Loucy (cell line): ENCODE measurements at regions not wholly inside any gene's neighbourhood (a gene's known extent, or its start where the extent isn't known, plus 50 kb on each side); places are given as distances from the start of the nearest gene placed in this dataset.

ENCODE experiments used
- H2AFZ ChIP-seq: fragments of 200-600 bp; sonication (generic); 2 replicates; pipeline ENCODE4 v1.6.0; 2016; ENCODE audit warnings: antibody characterized with exemption, mild to moderate bottlenecking, low read length, moderate library complexity
- H3F3A ChIP-seq: fragments of 200-600 bp; 2 replicates; pipeline ENCODE4 v1.6.0; 2016; ENCODE audit warnings: antibody characterized with exemption, low read depth, mild to moderate bottlenecking
- H3K27me3 ChIP-seq: fragments of 200-600 bp; sonication (generic); 2 replicates; pipeline ENCODE4 v1.6.1; 2014; ENCODE audit warnings: low read length, mild to moderate bottlenecking; ENCODE audit not compliant: insufficient read depth, poor library complexity, severe bottlenecking
- H3K36me3 ChIP-seq: fragments of 200-600 bp; sonication (generic); 2 replicates; pipeline ENCODE4 v1.6.1; 2016; ENCODE audit warnings: low read length; ENCODE audit not compliant: insufficient read depth
- H3K4me1 ChIP-seq: fragments of 200-600 bp; sonication (generic); 2 replicates; pipeline ENCODE4 v1.5.1; 2014; ENCODE audit warnings: low read length, mild to moderate bottlenecking; ENCODE audit not compliant: insufficient read depth, poor library complexity, severe bottlenecking
- H3K4me2 ChIP-seq: fragments of 200-600 bp; sonication (generic); 2 replicates; pipeline ENCODE4 v1.6.0; 2014; ENCODE audit warnings: antibody characterized with exemption, low read length, low read depth, mild to moderate bottlenecking; ENCODE audit not compliant: poor library complexity, severe bottlenecking
- H3K4me3 ChIP-seq: fragments of 200-600 bp; sonication (generic); 2 replicates; pipeline ENCODE4 v1.5.1; 2014; ENCODE audit warnings: low read length, mild to moderate bottlenecking, mixed read lengths; ENCODE audit not compliant: poor library complexity, severe bottlenecking
- H3K79me2 ChIP-seq: fragments of 200-600 bp; sonication (generic); 2 replicates; pipeline ENCODE4 v1.6.1; 2014; ENCODE audit warnings: low read length; ENCODE audit not compliant: insufficient read depth
- H3K9ac ChIP-seq: fragments of 200-600 bp; sonication (generic); 2 replicates; pipeline ENCODE4 v1.6.0; 2014; ENCODE audit warnings: mild to moderate bottlenecking, low read depth, low read length, moderate library complexity; ENCODE audit not compliant: poor library complexity, severe bottlenecking
- H3K9me2 ChIP-seq: fragments of 200-600 bp; sonication (generic); replicated peaks from 2 replicates; pipeline ENCODE4 v1.6.1; 2016; ENCODE audit warnings: low read depth, low read length, mixed read lengths
- H3K9me3 ChIP-seq: fragments of 200-600 bp; sonication (generic); 2 replicates; pipeline ENCODE4 v1.6.1; 2014; ENCODE audit warnings: mild to moderate bottlenecking, antibody characterized with exemption, low read length, low read depth; ENCODE audit not compliant: insufficient read depth
- H4K20me1 ChIP-seq: fragments of 200-600 bp; sonication (generic); 2 replicates; pipeline ENCODE4 v1.6.0; 2014; ENCODE audit warnings: antibody characterized with exemption, low read length, mild to moderate bottlenecking; ENCODE audit not compliant: insufficient read depth, poor library complexity, severe bottlenecking
- CTCF ChIP-seq: fragments of 200-600 bp; sonication (generic); conservative IDR thresholded peaks from 2 replicates; pipeline ENCODE4 v1.5.1; 2014; ENCODE audit warnings: mild to moderate bottlenecking, antibody characterized with exemption, low read length
- EZH2phosphoT487 ChIP-seq: fragments of 200-600 bp; IDR thresholded peaks from 2 replicates; pipeline ENCODE4 v1.6.1; 2018; ENCODE audit warnings: antibody characterized with exemption, mild to moderate bottlenecking, moderate library complexity, borderline replicate concordance

GRCh38 chr6:78365473-78365872 is 501.9 kb upstream of the IRAK1BP1 start:
- Histone ChIP-seq H3K9me3 (no peaks in the 10 kb centered on the region; the same call in 1 of the 2 replicates), H4K20me1 (no peaks in the 10 kb centered on the region), H3K4me3 (no peak overlapping the region), H3K79me2 (no peaks in the 10 kb centered on the region), H3F3A (no peaks in the 10 kb centered on the region), H3K4me2 (no peak overlapping the region), H3K9me2 (no peaks in the 10 kb centered on the region), H3K36me3 (no peaks in the 10 kb centered on the region), H2AFZ (no peak overlapping the region), H3K27me3 (no peaks in the 10 kb centered on the region), H3K9ac (no peak overlapping the region), H3K4me1 (no peaks in the 10 kb centered on the region)
- no peak for TF ChIP-seq EZH2phosphoT487
- TF ChIP-seq CTCF: no peak

GRCh38 chr6:78377056-78377455 is 490.3 kb upstream of the IRAK1BP1 start:
- no peaks in the 10 kb centered on the region for H3K9me3 ChIP-seq
- no peak overlapping the region for H3K4me3 ChIP-seq
- no peaks in the 10 kb centered on the region for H3F3A ChIP-seq
- no peaks in the 10 kb centered on the region for H3K27me3 ChIP-seq
- H3K4me1 ChIP-seq: no peaks in the 10 kb centered on the region
- no peaks in the 10 kb centered on the region for H3K36me3 ChIP-seq
- H4K20me1 ChIP-seq: no peaks in the 10 kb centered on the region
- no peaks in the 10 kb centered on the region for H3K9me2 ChIP-seq
- no peak overlapping the region for H3K4me2 ChIP-seq
- H3K9ac ChIP-seq: no peak overlapping the region
- no peaks in the 10 kb centered on the region for H3K79me2 ChIP-seq
- TF ChIP-seq CTCF (no peak), EZH2phosphoT487 (no peak)
- H2AFZ ChIP-seq: no peak overlapping the region

GRCh38 chr6:78379982-78380381 is 487.4 kb upstream of the IRAK1BP1 start:
- H3K27me3 ChIP-seq: no peaks in the 10 kb centered on the region
- H3F3A ChIP-seq: no peaks in the 10 kb centered on the region
- H3K4me1 ChIP-seq: no peaks in the 10 kb centered on the region
- no peak overlapping the region for H3K4me3 ChIP-seq
- no peak overlapping the region for H2AFZ ChIP-seq
- no peaks in the 10 kb centered on the region for H4K20me1 ChIP-seq
- no peak overlapping the region for H3K9ac ChIP-seq
- H3K79me2 ChIP-seq: no peaks in the 10 kb centered on the region
- H3K9me3 ChIP-seq: no peaks in the 10 kb centered on the region
- no peaks in the 10 kb centered on the region for H3K36me3 ChIP-seq
- TF ChIP-seq EZH2phosphoT487: no peak
- TF ChIP-seq CTCF: no peak
- no peaks in the 10 kb centered on the region for H3K9me2 ChIP-seq
- H3K4me2 ChIP-seq: no peak overlapping the region
